ENCODE measurements at regions not wholly inside any gene's neighbourhood (a gene's known extent, or its start where the extent isn't known, plus 50 kb on each side); places are given as distances from the start of the nearest gene placed in this dataset.

- H3K36me3 ChIP-seq, result no peaks in the 10 kb centered on the region
- 64 to 78% methylated on average over 1 of the region's 1 CpG for WGBS, 2 donors (ENCODE audit: low coverage in 1 of 2)
- H3K4me3 ChIP-seq, result no peak overlapping the region
- in situ Hi-C loops (cut with MboI; ENCODE audit: low pct_ligation_motif_present in 1 of 4, low pct_unique_long_range_greater_than_20kb in 1 of 4, low sequenced_read_pairs in 3 of 4), result no loop called here
- no peaks in the 10 kb centered on the region for H3K9me3 ChIP-seq
- no peak for DNase-seq
- H3K27ac ChIP-seq, result no peak overlapping the region
- intact Hi-C loops (cut with DNase I; ENCODE audit: low total_unique reads), result no loop called here
- H3K27me3 ChIP-seq, result no peaks in the 10 kb centered on the region
- no peaks in the 10 kb centered on the region for H3K4me1 ChIP-seq
- TF ChIP-seq POLR2AphosphoS5 (IDR thresholded peaks at IDR 0.05) (no peak), EP300 (IDR thresholded peaks at IDR 0.05; ENCODE audit: low read depth) (no peak), POLR2A (IDR thresholded peaks at IDR 0.05) (no peak)
- TF ChIP-seq, protein P1, sequence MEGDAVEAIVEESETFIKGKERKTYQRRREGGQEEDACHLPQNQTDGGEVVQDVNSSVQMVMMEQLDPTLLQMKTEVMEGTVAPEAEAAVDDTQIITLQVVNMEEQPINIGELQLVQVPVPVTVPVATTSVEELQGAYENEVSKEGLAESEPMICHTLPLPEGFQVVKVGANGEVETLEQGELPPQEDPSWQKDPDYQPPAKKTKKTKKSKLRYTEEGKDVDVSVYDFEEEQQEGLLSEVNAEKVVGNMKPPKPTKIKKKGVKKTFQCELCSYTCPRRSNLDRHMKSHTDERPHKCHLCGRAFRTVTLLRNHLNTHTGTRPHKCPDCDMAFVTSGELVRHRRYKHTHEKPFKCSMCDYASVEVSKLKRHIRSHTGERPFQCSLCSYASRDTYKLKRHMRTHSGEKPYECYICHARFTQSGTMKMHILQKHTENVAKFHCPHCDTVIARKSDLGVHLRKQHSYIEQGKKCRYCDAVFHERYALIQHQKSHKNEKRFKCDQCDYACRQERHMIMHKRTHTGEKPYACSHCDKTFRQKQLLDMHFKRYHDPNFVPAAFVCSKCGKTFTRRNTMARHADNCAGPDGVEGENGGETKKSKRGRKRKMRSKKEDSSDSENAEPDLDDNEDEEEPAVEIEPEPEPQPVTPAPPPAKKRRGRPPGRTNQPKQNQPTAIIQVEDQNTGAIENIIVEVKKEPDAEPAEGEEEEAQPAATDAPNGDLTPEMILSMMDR (IDR thresholded peaks at IDR 0.05), result no peak
Measured at GRCh38 chr16:62135446-62135845, 99.2 kb upstream of the CDH8 start.

DNA sequence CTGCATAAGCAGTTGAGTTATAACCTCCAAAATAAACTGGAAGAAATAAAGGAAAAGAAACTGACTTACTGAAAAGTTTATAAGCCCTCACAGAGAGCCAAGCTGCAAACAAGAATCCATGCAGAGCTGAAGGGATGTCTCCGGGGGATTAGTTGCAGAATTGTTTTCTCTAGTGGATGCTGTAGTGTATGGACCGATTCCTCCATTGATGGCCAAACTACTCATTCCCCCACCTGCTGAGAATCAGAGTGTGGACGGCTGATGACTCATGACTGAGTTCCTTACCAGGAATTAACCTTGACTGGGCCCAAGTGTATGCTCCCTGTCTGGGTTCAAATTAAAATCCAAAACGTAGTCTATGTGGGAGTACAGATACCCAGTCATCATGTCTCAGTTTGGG, 93.9 kb upstream of the CDH8 start:
- no peaks in the 10 kb centered on the region for H3K4me1 ChIP-seq
- WGBS, 2 donors (ENCODE audit: low coverage in 1 of 2), result 64 to 77% methylated on average over 3 to 4 of the region's 4 CpGs
- H3K4me3 ChIP-seq, result no peak overlapping the region

DNA sequence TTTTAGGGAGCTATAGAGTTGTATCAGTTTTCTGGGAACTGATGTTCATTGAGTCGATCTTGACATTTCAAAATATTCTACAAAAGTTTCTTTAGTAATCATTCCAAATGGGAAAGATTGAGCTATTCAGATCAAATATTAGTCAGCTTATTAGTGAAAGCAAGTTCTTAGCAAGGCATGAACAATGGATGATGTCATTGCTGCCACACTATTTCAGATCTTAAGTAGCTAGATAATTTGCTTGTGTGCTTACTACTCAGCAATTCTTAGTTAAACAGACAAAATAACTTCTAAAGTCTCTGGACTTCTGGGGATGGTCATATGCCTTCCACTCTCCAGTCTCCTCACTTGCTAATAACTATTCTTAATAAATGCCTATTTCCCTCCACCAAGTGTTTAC, 69.0 kb upstream of the CDH8 start:
- H3K4me3 ChIP-seq, result no peak overlapping the region
- in situ Hi-C loops (cut with MboI; ENCODE audit: low pct_ligation_motif_present in 1 of 4, low pct_unique_long_range_greater_than_20kb in 1 of 4, low sequenced_read_pairs in 3 of 4), result no loop called here
- H3K9me3 ChIP-seq, result no peaks in the 10 kb centered on the region
- H3K27me3 ChIP-seq, result no peaks in the 10 kb centered on the region
- 78 to 85% methylated on average over 1 of the region's 1 CpG for WGBS, 2 donors (ENCODE audit: low coverage in 1 of 2)
- H3K27ac ChIP-seq, result no peak overlapping the region
- H3K4me1 ChIP-seq, result no peaks in the 10 kb centered on the region
- TF ChIP-seq POLR2AphosphoS5 (IDR thresholded peaks at IDR 0.05) (no peak), POLR2A (IDR thresholded peaks at IDR 0.05) (no peak), EP300 (IDR thresholded peaks at IDR 0.05; ENCODE audit: low read depth) (no peak)
- TF ChIP-seq, protein P1 (IDR thresholded peaks at IDR 0.05), result no peak
- H3K36me3 ChIP-seq, result no peaks in the 10 kb centered on the region
- no peak for DNase-seq
- intact Hi-C loops (cut with DNase I; ENCODE audit: low total_unique reads), result no loop called here

More for the DNA sequence above, 93.9 kb upstream of the CDH8 start:
- no peaks in the 10 kb centered on the region for H3K36me3 ChIP-seq
- TF ChIP-seq POLR2A (IDR thresholded peaks at IDR 0.05), result no peak
- TF ChIP-seq POLR2AphosphoS5 (IDR thresholded peaks at IDR 0.05), result no peak
- TF ChIP-seq EP300 (IDR thresholded peaks at IDR 0.05; ENCODE audit: low read depth), result no peak
- TF ChIP-seq, protein P1 (IDR thresholded peaks at IDR 0.05), result no peak
- no peaks in the 10 kb centered on the region for H3K9me3 ChIP-seq
- H3K27me3 ChIP-seq, result no peaks in the 10 kb centered on the region
- no peak overlapping the region for H3K27ac ChIP-seq
- in situ Hi-C loops (cut with MboI; ENCODE audit: low pct_ligation_motif_present in 1 of 4, low pct_unique_long_range_greater_than_20kb in 1 of 4, low sequenced_read_pairs in 3 of 4), result no loop called here
- intact Hi-C loops (cut with DNase I; ENCODE audit: low total_unique reads), result no loop called here
- no peak for DNase-seq

GRCh38 chr16:62102588-62102987, 66.3 kb upstream of the CDH8 start:
- no peak overlapping the region for H3K27ac ChIP-seq
- in situ Hi-C loops (cut with MboI; ENCODE audit: low pct_ligation_motif_present in 1 of 4, low pct_unique_long_range_greater_than_20kb in 1 of 4, low sequenced_read_pairs in 3 of 4), result no loop called here
- TF ChIP-seq POLR2A (IDR thresholded peaks at IDR 0.05) (no peak), POLR2AphosphoS5 (IDR thresholded peaks at IDR 0.05) (no peak), EP300 (IDR thresholded peaks at IDR 0.05; ENCODE audit: low read depth) (no peak)
- TF ChIP-seq, protein P1 (IDR thresholded peaks at IDR 0.05), result no peak
- DNase-seq, result no peak
- H3K4me1 ChIP-seq, result no peaks in the 10 kb centered on the region
- 79 to 97% methylated on average over 1 of the region's 1 CpG for WGBS, 2 donors (ENCODE audit: low coverage in 1 of 2)
- H3K27me3 ChIP-seq, result no peaks in the 10 kb centered on the region
- H3K4me3 ChIP-seq, result no peak overlapping the region
- no peaks in the 10 kb centered on the region for H3K9me3 ChIP-seq
- intact Hi-C loops (cut with DNase I; ENCODE audit: low total_unique reads), result no loop called here
- H3K36me3 ChIP-seq, result no peaks in the 10 kb centered on the region

Measured in transverse colon (tissue), 4 donors.